Left renal pelvis (tissue), 4 donors: ENCODE measurements at regions not wholly inside any gene's neighbourhood (a gene's known extent, or its start where the extent isn't known, plus 50 kb on each side); places are given as distances from the start of the nearest gene placed in this dataset.
"Not testable (repeated sequence)": the region's sequence is repeated elsewhere in the genome, so short reads cannot be mapped to it uniquely, and the experiment has no call there.

Experiments used
- DNase-seq, 4 donors: peaks; one replicate each; pipeline ENCODE4 v3.0.0-alpha.2; 2013; ENCODE audit warnings: low read depth in 4 of 4, low spot score in 3 of 4

- DNase-seq = not testable (repeated sequence)
Observed at GRCh38 chr18:71303743-71304142, 1014.9 kb downstream of the SOCS6 start.

GRCh38 chr18:71301596-71301995 is 1012.8 kb downstream of the SOCS6 start:
- no peak for DNase-seq

GRCh38 chr18:71294201-71294600 is 1005.4 kb downstream of the SOCS6 start:
- DNase-seq = not testable (repeated sequence)

- no peak for DNase-seq
Observed at GRCh38 chr18:71293322-71293721, 1004.5 kb downstream of the SOCS6 start.

- DNase-seq = no peak
Observed at GRCh38 chr18:71287268-71287667, 998.4 kb downstream of the SOCS6 start.

- no peak for DNase-seq
Observed at GRCh38 chr18:71252351-71252865, 963.6 kb downstream of the SOCS6 start.

GRCh38 chr18:71250191-71250590 is 961.3 kb downstream of the SOCS6 start:
- no peak for DNase-seq

GRCh38 chr18:71249791-71250190 is 960.9 kb downstream of the SOCS6 start:
- DNase-seq = no peak

- DNase-seq = no peak
Observed at GRCh38 chr18:71242981-71243380, 954.1 kb downstream of the SOCS6 start.

- DNase-seq = no peak
Observed at GRCh38 chr18:71238974-71239624, 950.3 kb downstream of the SOCS6 start.

GRCh38 chr18:71237641-71238040 is 948.8 kb downstream of the SOCS6 start:
- no peak for DNase-seq

- no peak for DNase-seq
Observed at GRCh38 chr18:71233177-71233576, 944.3 kb downstream of the SOCS6 start.

GRCh38 chr18:71223486-71223885 is 934.6 kb downstream of the SOCS6 start:
- DNase-seq = no peak

GRCh38 chr18:71221405-71221804 is 932.6 kb downstream of the SOCS6 start:
- DNase-seq = no peak

GRCh38 chr18:71212739-71213138 is 923.9 kb downstream of the SOCS6 start:
- not testable (repeated sequence) for DNase-seq

GRCh38 chr18:71212222-71212621 is 923.4 kb downstream of the SOCS6 start:
- no peak for DNase-seq

GRCh38 chr18:71209944-71210343 is 921.1 kb downstream of the SOCS6 start:
- DNase-seq = no peak

- no peak for DNase-seq
Observed at GRCh38 chr18:71194438-71194837, 905.6 kb downstream of the SOCS6 start.

GRCh38 chr18:71189581-71189980 is 900.7 kb downstream of the SOCS6 start:
- DNase-seq = no peak

- no peak for DNase-seq
Observed at GRCh38 chr18:71168557-71169145, 879.8 kb downstream of the SOCS6 start.

- no peak for DNase-seq
Observed at GRCh38 chr18:71136487-71136886, 847.6 kb downstream of the SOCS6 start.

- DNase-seq = no peak
Observed at GRCh38 chr18:71134122-71134521, 845.3 kb downstream of the SOCS6 start.
